ENCODE measurements at regions not wholly inside any gene's neighbourhood (a gene's known extent, or its start where the extent isn't known, plus 50 kb on each side); places are given as distances from the start of the nearest gene placed in this dataset.
"Not testable (repeated sequence)": the region's sequence is repeated elsewhere in the genome, so short reads cannot be mapped to it uniquely, and the experiment has no call there.

GRCh38 chr3:48101301-48101650, 85.1 kb upstream of the MAP4 start:
- WGBS, result 96% methylated on average over 2 of the region's 2 CpGs
- H3K4me1 ChIP-seq (ENCODE audit: insufficient read depth); H3K36me3 ChIP-seq (ENCODE audit: insufficient read depth); H3K4me3 ChIP-seq (ENCODE audit: low read depth, low read length); H3K27ac ChIP-seq (ENCODE audit: low read depth); DNase-seq (ENCODE audit: extremely low spot score): not testable (repeated sequence)

DNA sequence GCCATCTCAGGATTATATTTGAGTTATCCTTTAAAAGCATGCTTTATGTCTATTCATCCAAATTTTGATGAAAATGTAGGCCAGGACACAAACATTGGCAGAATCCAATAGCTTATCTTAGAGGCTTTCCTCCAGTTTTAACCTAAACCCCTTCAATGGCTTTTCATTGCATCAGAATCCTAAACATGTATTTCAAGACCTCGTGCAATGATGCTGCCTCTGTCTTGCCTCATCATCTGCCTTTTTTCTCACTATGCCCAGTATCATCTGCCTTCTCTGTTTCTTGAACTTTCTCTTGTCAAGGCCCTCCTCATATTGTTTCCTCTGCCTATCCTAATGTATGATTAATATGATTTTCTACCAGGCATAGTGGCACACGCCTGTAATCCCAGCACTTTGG, 76.1 kb upstream of the MAP4 start:
- WGBS, result 30% methylated on average over 2 of the region's 2 CpGs
- Histone ChIP-seq H3K27ac (ENCODE audit: low read depth) (no peak overlapping the region), H3K4me1 (ENCODE audit: insufficient read depth) (no peaks in the 10 kb centered on the region), H3K4me3 (ENCODE audit: low read depth, low read length) (no peak overlapping the region), H3K36me3 (ENCODE audit: insufficient read depth) (no peaks in the 10 kb centered on the region)
- DNase-seq (ENCODE audit: extremely low spot score), result no peak

DNA sequence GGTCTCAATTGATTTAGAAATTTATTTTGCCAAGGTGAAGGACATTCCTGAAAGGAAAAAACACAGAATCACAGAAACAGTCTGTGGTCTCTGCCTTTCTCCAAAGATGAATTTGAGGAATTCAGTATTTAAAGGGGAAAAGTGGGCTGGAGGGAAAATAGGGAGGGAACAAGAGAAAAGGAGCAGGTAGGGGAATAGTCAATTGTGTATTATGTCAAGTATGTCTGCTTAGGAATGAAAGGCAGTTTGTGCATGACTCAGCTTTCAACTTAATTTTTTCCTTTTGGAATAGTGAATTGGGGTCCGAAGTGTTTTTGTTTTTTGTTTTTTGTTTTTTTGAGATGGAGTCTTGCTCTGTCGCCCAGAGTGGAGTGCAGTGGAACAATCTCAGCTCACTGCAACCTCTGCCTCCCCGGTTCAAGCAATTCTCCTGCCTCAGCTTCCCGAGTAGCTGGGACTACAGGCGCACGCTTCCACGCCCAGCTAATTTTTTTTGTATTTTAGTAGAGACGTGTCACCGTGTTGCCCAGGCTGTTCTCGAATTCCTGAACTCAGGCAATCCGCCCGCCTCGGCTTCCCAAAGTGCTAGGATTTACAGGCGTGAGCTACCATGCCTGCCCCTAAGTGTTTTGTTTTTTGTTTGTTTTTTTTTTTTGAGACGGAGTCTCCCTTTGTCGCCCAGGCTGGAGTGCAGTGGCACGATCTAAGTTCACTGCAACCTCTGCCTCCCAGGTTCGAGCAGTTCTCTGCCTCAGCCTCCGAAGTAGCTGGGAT, 74.1 kb upstream of the MAP4 start:
- no peaks in the 10 kb centered on the region for H3K4me1 ChIP-seq (ENCODE audit: insufficient read depth)
- no peaks in the 10 kb centered on the region for H3K36me3 ChIP-seq (ENCODE audit: insufficient read depth)
- H3K27ac ChIP-seq (ENCODE audit: low read depth), result no peak overlapping the region
- WGBS, result 90% methylated on average over 19 of the region's 19 CpGs
- no peak overlapping the region for H3K4me3 ChIP-seq (ENCODE audit: low read depth, low read length)
- DNase-seq (ENCODE audit: extremely low spot score), result no peak

GRCh38 chr3:48088749-48089466, 72.7 kb upstream of the MAP4 start:
- H3K27ac ChIP-seq (ENCODE audit: low read depth), result peak overlapping the region; percentile 95
- H3K36me3 ChIP-seq (ENCODE audit: insufficient read depth), result no peaks in the 10 kb centered on the region
- under 1% methylated on average over 79 of the region's 79 CpGs for WGBS
- peak overlapping the region; percentile 84 for H3K4me3 ChIP-seq (ENCODE audit: low read depth, low read length)
- peak; percentile 86 for DNase-seq (ENCODE audit: extremely low spot score)
- no peaks in the 10 kb centered on the region for H3K4me1 ChIP-seq (ENCODE audit: insufficient read depth)

- peak; percentile 31 for DNase-seq (ENCODE audit: extremely low spot score)
- WGBS, result under 1% methylated on average over 40 of the region's 40 CpGs
- no peaks in the 10 kb centered on the region for H3K36me3 ChIP-seq (ENCODE audit: insufficient read depth)
- H3K4me1 ChIP-seq (ENCODE audit: insufficient read depth), result no peaks in the 10 kb centered on the region
- peak overlapping the region; percentile 84 for H3K4me3 ChIP-seq (ENCODE audit: low read depth, low read length)
- H3K27ac ChIP-seq (ENCODE audit: low read depth), result peak overlapping the region; percentile 95
These were observed 72.0 kb upstream of the MAP4 start for GRCh38 chr3:48088056-48088748.

GRCh38 chr3:48086705-48087104, 70.5 kb upstream of the MAP4 start:
- H3K4me3 ChIP-seq (ENCODE audit: low read depth, low read length), result no peak overlapping the region
- H3K36me3 ChIP-seq (ENCODE audit: insufficient read depth), result no peaks in the 10 kb centered on the region
- no peak for DNase-seq (ENCODE audit: extremely low spot score)
- no peaks in the 10 kb centered on the region for H3K4me1 ChIP-seq (ENCODE audit: insufficient read depth)
- peak overlapping the region; percentile 63 for H3K27ac ChIP-seq (ENCODE audit: low read depth)

DNA sequence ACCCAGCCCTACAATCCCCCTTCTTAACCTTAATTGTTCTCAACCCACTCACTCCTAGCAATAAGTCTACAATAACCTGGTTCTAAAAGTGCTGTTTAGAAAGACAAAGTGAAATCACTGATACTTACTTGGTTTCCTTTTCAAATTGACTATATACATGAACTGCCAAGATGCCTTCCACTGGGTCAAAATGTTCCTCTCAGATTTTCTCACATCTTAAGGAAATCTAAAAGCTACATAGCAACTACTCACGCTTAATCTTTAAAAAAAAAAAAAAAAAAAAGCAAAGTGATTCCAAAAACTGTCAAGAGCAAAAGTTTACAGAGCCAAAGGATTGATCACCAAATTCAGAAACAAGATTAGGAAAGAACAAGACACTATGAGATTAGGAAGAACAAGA, 68.7 kb upstream of the MAP4 start:
- Histone ChIP-seq H3K4me1 (ENCODE audit: insufficient read depth) (no peaks in the 10 kb centered on the region), H3K36me3 (ENCODE audit: insufficient read depth) (no peaks in the 10 kb centered on the region), H3K27ac (ENCODE audit: low read depth) (no peak overlapping the region), H3K4me3 (ENCODE audit: low read depth, low read length) (no peak overlapping the region)
- whole genome bisulfite sequencing, result 64% methylated on average over 1 of the region's 1 CpG
- DNase-seq (ENCODE audit: extremely low spot score), result no peak

DNA sequence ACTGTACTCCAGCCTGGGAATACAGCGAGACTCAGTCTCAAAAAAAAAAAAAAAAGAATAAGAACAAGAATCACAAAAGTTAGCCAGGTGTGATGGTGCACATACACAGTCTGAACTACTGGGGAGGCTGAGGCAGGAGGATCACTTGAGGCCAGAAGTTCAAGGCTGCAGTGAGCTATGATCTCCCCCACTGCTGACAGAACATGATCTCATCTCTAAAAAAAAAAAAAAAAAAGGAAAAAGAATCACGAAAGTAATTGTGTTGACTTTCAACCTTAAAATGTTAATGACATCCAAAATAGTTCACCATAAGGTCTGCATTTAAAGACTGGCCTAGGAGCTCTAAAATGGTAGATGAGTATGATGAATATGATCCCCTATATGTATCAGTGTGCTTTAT, 68.0 kb upstream of the MAP4 start:
- Histone ChIP-seq H3K27ac (ENCODE audit: low read depth) (peak overlapping the region; percentile 18), H3K4me1 (ENCODE audit: insufficient read depth) (no peaks in the 10 kb centered on the region), H3K4me3 (ENCODE audit: low read depth, low read length) (no peak overlapping the region), H3K36me3 (ENCODE audit: insufficient read depth) (no peaks in the 10 kb centered on the region)
- no peak for DNase-seq (ENCODE audit: extremely low spot score)
- 62% methylated on average over 2 of the region's 2 CpGs for WGBS

DNA sequence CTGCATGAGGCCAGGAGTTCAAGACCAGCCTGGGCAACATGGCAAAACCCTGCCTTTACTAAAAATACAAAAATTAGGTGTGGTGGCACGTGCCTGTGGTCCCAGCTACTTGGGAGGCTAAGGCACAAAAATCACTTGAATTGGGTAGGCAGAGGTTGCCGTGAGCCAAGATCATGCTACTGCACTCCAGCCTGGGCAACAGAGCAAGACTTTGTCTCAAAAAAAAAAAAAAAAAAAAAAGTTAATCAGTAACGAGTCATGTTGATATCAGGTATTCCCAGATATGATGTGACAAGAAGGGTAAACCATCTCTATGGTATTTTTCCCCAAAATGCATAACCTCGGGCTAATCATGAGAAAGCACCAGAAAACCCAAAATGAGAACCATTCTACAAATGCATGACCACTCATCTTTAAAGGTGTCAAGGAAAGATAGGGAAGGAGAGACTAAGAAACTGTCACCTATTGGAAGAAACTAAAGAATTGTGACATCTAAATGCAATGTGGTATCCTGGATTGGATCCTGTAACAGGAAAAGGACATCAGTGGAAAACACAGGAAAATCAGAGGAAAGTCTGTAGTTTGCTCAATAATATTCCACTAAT, 66.5 kb upstream of the MAP4 start:
- Histone ChIP-seq H3K27ac (ENCODE audit: low read depth) (no peak overlapping the region), H3K36me3 (ENCODE audit: insufficient read depth) (no peaks in the 10 kb centered on the region), H3K4me3 (ENCODE audit: low read depth, low read length) (no peak overlapping the region), H3K4me1 (ENCODE audit: insufficient read depth) (no peaks in the 10 kb centered on the region)
- DNase-seq (ENCODE audit: extremely low spot score), result no peak
- 89% methylated on average over 4 of the region's 4 CpGs for WGBS

DNA sequence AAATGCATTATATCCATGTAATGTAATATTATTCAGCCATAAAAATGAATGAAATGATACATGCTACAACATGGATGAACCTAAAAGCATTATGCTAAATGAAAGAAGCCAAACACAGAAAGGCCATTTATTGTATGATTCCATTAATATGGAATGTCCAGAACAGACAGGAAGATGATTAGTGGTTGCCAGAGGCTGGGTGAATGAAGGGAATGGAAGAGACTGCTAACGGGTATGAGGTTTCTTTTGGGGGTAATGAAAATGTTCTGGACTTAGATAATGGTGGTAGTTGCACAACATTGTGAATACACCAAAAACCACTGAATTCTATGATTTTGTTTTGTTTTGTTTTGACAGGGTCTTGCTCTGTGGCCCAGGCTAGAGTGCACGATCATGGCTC, 61.6 kb upstream of the MAP4 start:
- WGBS, result 67% methylated on average over 2 of the region's 2 CpGs
- H3K36me3 ChIP-seq (ENCODE audit: insufficient read depth), result no peaks in the 10 kb centered on the region
- DNase-seq (ENCODE audit: extremely low spot score), result no peak
- no peak overlapping the region for H3K27ac ChIP-seq (ENCODE audit: low read depth)
- H3K4me1 ChIP-seq (ENCODE audit: insufficient read depth), result no peaks in the 10 kb centered on the region
- no peak overlapping the region for H3K4me3 ChIP-seq (ENCODE audit: low read depth, low read length)

DNA sequence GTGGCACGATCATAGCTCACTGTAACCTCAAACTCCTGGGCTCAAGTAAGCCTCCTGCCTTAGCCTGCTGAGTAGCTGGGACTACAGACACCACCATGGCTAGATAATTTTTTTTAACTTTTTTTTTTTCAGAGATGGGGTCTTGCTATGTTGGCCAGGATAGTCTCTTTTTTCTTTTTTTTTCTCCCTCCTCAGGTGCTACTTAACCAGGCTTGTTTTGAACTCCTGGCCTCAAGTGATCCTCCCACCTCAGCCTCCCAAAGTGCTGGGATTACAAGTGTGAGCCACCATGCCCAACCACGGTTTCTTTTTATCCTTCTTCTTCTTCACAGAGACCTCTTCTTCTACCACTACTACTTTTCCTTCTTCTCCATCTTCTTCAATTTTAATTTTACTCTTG, 53.8 kb upstream of the MAP4 start:
- no peaks in the 10 kb centered on the region for H3K4me1 ChIP-seq (ENCODE audit: insufficient read depth)
- H3K4me3 ChIP-seq (ENCODE audit: low read depth, low read length), result no peak overlapping the region
- WGBS, result 97% methylated on average over 2 of the region's 2 CpGs
- H3K36me3 ChIP-seq (ENCODE audit: insufficient read depth), result no peaks in the 10 kb centered on the region
- no peak overlapping the region for H3K27ac ChIP-seq (ENCODE audit: low read depth)
- DNase-seq (ENCODE audit: extremely low spot score), result no peak

DNA sequence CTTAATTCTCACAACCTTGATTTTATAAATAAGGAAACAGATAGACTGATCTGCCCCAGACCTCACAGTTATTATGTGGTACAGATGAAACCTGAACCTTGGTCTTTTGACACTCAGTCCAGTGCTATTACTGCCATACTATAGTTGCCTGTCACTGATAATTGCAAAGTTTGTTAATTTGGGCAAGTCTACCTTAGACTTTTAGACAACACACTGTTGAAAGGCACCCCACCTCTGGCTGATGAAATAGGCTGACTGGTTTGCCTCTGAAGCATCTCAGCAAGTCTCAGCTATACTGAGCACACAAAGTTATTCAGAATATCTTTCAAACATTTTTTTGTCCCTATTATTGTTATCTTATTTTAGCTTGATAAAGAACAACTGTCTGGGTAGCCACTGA, 53.1 kb upstream of the MAP4 start:
- DNase-seq (ENCODE audit: extremely low spot score), result no peak
- Histone ChIP-seq H3K36me3 (ENCODE audit: insufficient read depth) (no peaks in the 10 kb centered on the region), H3K27ac (ENCODE audit: low read depth) (no peak overlapping the region), H3K4me3 (ENCODE audit: low read depth, low read length) (no peak overlapping the region), H3K4me1 (ENCODE audit: insufficient read depth) (no peaks in the 10 kb centered on the region)

DNA sequence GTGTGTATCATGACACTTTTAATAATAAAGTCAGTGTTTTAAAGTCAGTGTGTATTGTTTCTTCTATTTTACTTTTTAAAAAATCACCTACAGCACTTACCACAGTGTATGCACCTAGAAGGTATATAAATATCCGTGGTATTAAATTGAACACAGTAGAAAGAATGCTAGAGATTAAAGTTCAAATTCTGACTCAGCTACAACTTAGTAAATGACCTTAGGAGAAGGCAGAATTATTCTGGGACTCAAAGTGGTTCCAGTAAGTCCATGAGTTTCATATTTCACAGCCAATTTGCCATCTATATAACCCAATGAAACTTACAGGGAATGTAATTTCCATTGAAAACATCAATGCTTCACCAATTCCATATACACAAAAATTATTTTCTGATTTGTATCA, 52.7 kb upstream of the MAP4 start:
- 74% methylated on average over 1 of the region's 1 CpG for WGBS
- DNase-seq (ENCODE audit: extremely low spot score), result no peak
- H3K36me3 ChIP-seq (ENCODE audit: insufficient read depth), result no peaks in the 10 kb centered on the region
- H3K4me3 ChIP-seq (ENCODE audit: low read depth, low read length), result no peak overlapping the region
- H3K4me1 ChIP-seq (ENCODE audit: insufficient read depth), result no peaks in the 10 kb centered on the region
- H3K27ac ChIP-seq (ENCODE audit: low read depth), result no peak overlapping the region

- DNase-seq (ENCODE audit: extremely low spot score); H3K36me3 ChIP-seq (ENCODE audit: insufficient read depth); H3K27ac ChIP-seq (ENCODE audit: low read depth); H3K4me3 ChIP-seq (ENCODE audit: low read depth, low read length); H3K4me1 ChIP-seq (ENCODE audit: insufficient read depth): not testable (repeated sequence)
- 97% methylated on average over 10 of the region's 10 CpGs for WGBS
These were observed 52.1 kb upstream of the MAP4 start for GRCh38 chr3:48068320-48068719.
